ENCODE measurements at regions not wholly inside any gene's neighbourhood (a gene's known extent, or its start where the extent isn't known, plus 50 kb on each side); places are given as distances from the start of the nearest gene placed in this dataset.
"Not testable (repeated sequence)": the region's sequence is repeated elsewhere in the genome, so short reads cannot be mapped to it uniquely, and the experiment has no call there.

DNA sequence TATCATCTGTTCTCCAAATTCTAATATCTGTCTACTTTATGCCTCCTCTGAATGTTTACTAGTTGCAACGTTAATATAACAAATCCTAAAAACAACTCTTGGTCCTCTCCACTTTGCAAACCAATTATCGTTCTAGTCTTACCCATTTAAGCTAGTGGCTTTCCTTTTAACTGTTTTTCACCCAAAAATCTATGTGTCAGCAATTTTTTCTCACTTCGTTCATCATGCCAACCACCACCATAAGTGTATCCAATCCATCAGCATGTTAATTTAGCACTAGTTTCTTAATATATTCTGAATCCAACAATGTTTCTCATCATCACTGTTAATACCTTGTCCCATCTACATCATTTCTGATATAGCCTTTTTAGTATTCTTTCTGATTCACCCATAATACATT, 90.0 kb upstream of the RORB start:
- no peak for TF ChIP-seq CTCF (IDR thresholded peaks at IDR 0.05; ENCODE audit: control extremely low read depth, extremely low read depth, low read depth, missing control alignments)
- CTCF ChIA-PET, result no interaction called here
- DNase-seq (ENCODE audit: extremely low spot score), result no peak
- POLR2A ChIA-PET, result no interaction called here

DNA sequence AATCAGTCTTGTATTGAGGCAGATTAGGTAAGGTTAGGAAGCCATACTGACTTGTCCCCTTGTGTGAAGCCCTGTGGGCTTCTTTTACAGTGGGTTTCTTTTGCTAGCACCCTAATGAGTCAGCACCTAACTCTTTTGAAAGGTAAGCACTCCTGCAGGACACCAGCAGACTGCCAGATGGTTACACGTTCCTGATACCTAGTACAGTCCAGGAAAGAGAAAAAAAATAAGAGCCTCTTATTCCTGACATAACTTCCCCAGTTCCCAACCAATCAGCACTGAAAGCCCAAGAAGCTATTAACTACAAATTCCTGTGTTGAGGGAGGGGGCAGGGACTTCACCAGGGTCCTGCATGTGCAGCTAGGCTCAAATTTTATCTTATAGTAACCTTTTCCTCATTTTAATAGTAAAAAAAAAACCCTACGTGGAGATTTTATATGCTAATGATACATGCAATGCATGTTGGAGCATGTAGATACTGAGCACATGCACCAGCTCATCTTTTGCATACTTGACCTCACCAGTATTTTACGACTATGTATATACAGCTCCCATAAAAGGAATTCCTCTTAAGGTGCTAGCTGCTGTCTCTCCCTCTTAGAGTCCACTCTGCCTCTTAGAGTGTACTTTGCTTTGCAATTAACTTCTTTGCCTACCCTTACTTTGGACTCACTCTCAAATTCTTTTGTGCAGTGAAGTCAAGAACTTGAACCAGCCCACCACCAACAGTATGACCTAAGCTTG, 84.7 kb upstream of the RORB start:
- no peak for TF ChIP-seq CTCF (IDR thresholded peaks at IDR 0.05; ENCODE audit: control extremely low read depth, extremely low read depth, low read depth, missing control alignments)
- POLR2A ChIA-PET, result no interaction called here
- CTCF ChIA-PET, result interaction anchor here (0.7 to 1.0 kb wide), 2 partner anchors 10 to 17 kb away, joined by 3 read pairs; no protein-coding TSS in a partner anchor
- DNase-seq (ENCODE audit: extremely low spot score), result no peak

GRCh38 chr9:74413876-74414275, 83.3 kb upstream of the RORB start:
- CTCF ChIA-PET, result no interaction called here
- DNase-seq (ENCODE audit: extremely low spot score), result no peak
- POLR2A ChIA-PET, result no interaction called here
- TF ChIP-seq CTCF (IDR thresholded peaks at IDR 0.05; ENCODE audit: control extremely low read depth, extremely low read depth, low read depth, missing control alignments), result no peak

DNA sequence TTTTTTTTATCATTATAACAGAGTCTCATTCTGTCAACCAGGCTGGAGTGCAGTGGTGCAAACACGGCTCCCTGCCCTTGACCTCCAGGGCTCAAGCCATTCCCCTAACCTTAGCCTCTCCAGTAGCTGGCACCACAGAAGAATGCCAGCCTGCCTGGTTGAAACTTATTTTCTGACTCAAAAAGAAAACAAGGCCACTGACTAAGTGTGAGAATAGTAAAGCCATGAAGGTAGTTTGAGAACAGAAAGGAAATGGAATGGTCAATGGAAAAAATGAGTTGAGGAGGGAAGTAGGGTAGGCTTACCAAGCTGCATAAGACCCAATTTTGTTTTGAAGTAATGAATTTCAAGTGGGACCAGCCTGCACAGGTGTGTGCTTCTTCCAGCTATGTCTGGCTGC, 82.8 kb upstream of the RORB start:
- DNase-seq (ENCODE audit: extremely low spot score), result no peak
- ChIA-PET CTCF (interaction anchor here (0.8 kb wide), 1 partner anchor 9 kb away, joined by 3 read pairs; no protein-coding TSS in a partner anchor), POLR2A (no interaction called here)
- no peak for TF ChIP-seq CTCF (IDR thresholded peaks at IDR 0.05; ENCODE audit: control extremely low read depth, extremely low read depth, low read depth, missing control alignments)

- ChIA-PET CTCF (no interaction called here), POLR2A (no interaction called here)
- DNase-seq (ENCODE audit: extremely low spot score), result no peak
- no peak for TF ChIP-seq CTCF (IDR thresholded peaks at IDR 0.05; ENCODE audit: control extremely low read depth, extremely low read depth, low read depth, missing control alignments)
These were observed 81.1 kb upstream of the RORB start for GRCh38 chr9:74415995-74416394.

DNA sequence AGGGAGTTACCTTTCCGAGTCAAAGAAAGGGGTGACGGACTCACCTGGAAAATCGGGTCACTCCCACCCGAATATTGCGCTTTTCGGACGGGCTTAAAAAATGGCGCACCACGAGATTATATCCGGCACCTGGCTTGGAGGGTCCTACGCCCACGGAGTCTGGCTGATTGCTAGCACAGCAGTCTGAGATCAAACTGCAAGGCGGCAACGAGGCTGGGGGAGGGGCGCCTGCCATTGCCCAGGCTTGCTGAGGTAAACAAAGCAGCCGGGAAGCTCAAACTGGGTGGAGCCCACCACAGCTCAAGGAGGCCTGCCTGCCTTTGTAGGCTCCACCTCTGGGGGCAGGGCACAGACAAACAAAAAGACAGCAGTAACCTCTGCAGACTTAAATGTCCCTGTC, 72.6 kb upstream of the RORB start:
- DNase-seq (ENCODE audit: extremely low spot score); POLR2A ChIA-PET; CTCF ChIA-PET: not testable (repeated sequence)

DNA sequence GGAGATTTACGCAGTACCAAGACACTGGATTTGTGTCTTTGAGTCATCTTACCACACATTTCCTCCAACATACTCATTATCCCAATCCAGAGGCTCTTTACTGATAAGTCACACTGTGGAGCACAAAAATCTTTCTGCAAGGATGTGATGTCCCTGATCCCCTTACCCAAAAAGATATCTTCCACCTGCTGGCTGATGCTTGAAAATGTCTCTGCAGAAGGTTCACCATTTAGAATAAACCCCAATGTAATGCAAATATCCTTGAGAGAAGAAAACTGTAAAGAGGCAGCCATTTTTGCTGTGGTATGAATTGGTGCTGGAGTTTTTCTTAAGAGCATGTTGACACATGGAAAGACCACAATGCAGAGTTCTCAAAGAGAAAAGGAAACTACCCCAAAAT, 65.7 kb upstream of the RORB start:
- no peak for DNase-seq (ENCODE audit: extremely low spot score)
- TF ChIP-seq CTCF (IDR thresholded peaks at IDR 0.05; ENCODE audit: control extremely low read depth, extremely low read depth, low read depth, missing control alignments), result no peak
- CTCF ChIA-PET, result no interaction called here
- POLR2A ChIA-PET, result no interaction called here
